GM18858 (cell line): ENCODE measurements at regions not wholly inside any gene's neighbourhood (a gene's known extent, or its start where the extent isn't known, plus 50 kb on each side); places are given as distances from the start of the nearest gene placed in this dataset.
"Not testable (repeated sequence)": the region's sequence is repeated elsewhere in the genome, so short reads cannot be mapped to it uniquely, and the experiment has no call there.

Experiments used
- ATAC-seq: cut with Tn5 transposase; IDR thresholded peaks from one replicate; pipeline ENCODE4 v1.9.1; 2021; ENCODE audit not compliant: unreplicated experiment

DNA sequence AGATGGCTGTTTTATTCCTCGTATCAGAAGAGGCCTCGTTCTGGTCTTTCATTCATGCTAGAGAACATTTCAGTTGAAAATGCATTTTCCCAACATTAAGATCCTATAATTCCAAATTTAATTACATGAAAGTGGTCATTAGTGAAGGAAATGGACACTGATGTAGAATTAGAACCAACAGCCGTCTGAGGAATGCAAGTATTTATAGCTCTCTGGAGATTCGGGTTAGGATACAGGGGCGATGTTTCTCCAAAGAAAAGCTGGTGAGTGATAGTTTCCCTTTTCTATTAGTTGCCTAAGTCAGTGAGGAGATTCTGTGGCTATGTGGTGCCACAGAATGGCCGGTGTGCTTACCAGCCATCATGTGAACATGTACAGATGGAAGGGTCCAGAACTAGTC lies 109.0 kb upstream of the IL12A start:
- ATAC-seq: no peak

- no peak for ATAC-seq
Observed at GRCh38 chr3:159881208-159881607, 107.4 kb upstream of the IL12A start.

DNA sequence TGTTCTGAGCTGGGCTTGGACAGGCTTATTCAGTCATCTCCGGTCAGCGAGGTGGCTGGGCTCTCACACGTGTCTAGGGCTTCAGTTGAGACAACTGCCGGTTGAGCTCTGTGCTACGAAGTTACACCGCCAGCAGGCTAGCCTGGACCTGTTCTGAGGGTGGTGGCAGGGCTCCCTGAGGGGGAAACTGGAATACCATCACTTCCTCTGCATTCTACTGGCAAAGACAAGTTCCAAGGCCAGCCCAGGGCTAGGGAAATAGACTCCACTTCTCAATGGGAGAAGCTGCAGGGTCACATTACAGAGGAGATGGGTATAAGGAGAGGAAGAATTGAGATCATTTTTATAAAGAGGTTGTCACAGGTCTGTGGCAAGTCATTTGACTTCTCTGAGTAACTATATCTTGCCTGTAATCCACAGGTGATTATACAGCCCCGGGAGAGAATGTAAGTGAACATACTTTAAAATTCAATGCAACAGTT lies 106.8 kb upstream of the IL12A start:
- no peak for ATAC-seq

DNA sequence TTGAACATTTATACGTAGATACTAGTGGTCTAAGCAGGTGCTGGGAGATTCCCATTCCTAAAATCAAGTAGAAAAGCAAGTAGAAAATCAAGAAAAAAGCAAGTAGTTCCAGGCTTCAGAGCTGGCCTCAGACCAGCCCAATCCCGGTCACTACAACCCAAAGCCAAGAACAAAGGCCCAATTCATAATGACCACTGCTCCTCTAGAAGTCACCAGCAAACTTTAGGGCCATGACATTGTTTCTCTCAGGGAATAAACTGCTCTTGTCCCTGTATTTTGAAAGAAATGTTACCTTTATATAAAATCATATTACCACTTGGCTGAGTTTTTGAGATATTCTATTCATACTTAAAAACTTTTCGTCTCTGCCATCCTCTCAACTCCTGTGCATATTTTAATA lies 106.3 kb upstream of the IL12A start:
- ATAC-seq: no peak

GRCh38 chr3:159882790-159883779 lies 105.5 kb upstream of the IL12A start:
- ATAC-seq: no peak

DNA sequence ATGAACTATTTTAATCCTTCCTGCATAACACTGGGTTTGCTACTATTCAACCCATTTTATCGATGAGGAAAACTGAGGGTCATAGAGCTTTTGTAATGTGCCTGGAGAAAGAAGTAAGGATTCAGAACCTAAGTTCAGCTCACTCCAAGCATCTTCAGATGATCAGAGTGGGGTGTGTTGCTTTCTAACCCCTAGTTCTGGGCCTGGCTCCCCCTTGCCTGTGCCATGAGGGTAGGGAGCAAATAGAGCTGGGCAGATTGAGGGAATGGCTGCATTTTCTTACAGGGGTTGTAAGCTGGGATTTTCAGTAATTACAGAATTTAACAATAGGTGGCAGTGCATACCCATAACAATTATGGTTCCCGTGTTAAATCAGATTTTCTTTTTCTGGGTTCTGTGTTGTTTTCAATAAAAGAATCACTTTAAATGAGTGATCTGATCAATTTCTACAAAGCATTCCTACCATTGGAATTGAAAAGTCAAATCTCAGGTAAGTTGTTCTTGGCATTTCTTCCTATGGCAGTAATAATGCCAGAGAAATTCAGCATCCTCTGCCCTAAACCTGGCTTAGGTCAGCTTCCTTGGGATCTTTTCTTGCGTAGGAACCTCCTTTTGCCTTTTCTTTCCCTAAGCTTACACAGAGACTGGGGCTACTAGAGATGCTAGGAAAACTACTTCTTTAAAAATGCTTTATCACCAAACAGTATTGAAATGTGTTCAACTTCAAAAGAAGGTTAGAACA lies 103.8 kb upstream of the IL12A start:
- ATAC-seq: no peak

- ATAC-seq: no peak
Observed at GRCh38 chr3:159886050-159886449, 102.6 kb upstream of the IL12A start.

GRCh38 chr3:159886530-159886929 lies 102.1 kb upstream of the IL12A start:
- ATAC-seq: not testable (repeated sequence)

DNA sequence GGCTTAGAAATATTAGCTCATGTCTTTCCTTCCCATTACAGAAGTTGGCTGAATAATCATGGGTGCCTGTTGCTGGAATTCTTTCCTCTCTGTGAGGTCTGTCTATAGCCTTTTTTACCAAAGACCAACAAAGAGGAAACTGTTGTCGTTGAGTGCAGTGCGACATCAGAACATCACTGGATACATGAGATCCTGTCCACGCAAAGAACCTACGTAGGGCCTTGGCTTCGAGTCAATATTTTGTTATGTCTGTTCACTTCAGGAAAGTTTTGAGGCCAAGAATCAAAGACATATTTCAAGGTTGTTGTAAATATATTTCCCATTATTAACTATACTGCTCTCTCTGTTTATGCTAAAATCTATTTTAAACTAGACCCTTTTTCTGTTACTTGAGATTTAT lies 101.5 kb upstream of the IL12A start:
- no peak for ATAC-seq

GRCh38 chr3:159887911-159888310 lies 100.7 kb upstream of the IL12A start:
- no peak for ATAC-seq

DNA sequence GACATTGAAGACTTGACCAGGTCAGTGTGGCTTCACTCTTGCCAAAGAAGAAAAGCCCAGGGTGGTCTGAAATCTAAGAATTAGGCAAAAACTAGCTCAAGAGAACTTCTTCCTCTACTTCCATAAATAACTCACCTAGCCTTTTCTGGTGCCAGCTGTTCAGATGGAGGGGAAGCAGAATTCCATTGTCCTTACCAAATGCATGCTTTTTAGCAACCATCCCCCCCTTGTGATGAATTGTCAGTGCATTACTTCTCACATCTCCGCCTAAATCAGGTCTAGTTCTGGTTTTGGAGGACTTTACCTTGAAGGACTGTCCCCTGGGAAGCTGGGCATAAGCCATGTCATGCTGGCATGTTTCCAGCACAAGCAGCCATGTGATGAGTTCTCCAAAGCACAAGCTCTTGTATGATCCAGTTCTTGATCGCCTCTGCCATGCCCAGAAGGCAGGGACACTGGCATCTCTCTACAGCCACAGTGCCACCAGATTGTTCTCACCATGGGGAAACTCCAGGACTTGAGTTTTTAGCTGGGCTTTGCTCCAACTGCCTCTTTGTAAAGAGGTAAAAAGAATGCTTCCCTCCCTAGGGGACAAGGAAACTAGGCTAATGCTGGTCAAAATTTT lies 96.4 kb upstream of the IL12A start:
- ATAC-seq: no peak

GRCh38 chr3:159892801-159893200 lies 95.8 kb upstream of the IL12A start:
- no peak for ATAC-seq

DNA sequence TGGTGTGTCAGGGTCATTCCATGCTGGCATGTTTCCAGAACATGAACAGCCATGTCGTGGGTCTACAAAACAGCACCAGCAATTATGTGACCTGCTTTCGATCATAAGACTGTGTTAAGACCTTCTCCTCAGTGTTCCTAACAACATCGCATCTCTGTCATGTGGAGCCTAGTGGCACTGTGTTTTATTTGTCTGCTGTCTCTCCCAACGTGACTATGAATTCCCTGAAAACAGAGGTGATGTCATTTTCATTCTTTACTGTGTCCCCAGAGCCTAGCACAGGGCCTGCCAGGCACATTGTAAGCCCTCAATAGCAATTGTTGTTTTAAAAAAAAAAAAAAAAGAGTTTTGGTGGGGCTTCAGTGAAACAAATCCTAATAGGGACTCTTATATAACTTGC lies 94.2 kb upstream of the IL12A start:
- no peak for ATAC-seq

DNA sequence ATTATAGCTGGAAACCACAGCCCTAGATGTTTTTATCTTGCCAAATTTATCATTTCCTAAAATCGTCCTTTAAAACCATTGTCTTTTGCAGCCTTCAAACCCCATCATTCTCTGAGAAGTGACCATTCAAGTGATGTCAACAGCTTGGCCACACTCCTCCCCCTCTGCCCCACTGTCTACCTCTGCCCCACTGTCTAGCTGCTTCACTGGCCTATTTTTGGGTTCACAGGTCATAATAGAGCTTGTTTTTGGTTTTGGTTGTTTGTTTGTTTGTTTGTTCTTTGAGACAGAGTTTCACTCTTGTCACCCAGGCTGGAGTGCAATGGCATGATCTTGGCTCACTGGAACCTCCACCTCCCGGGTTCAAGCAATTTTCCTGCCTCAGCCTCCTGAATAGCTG lies 93.2 kb upstream of the IL12A start:
- ATAC-seq: no peak

- ATAC-seq: no peak
Observed at GRCh38 chr3:159896543-159896942, 92.1 kb upstream of the IL12A start.

DNA sequence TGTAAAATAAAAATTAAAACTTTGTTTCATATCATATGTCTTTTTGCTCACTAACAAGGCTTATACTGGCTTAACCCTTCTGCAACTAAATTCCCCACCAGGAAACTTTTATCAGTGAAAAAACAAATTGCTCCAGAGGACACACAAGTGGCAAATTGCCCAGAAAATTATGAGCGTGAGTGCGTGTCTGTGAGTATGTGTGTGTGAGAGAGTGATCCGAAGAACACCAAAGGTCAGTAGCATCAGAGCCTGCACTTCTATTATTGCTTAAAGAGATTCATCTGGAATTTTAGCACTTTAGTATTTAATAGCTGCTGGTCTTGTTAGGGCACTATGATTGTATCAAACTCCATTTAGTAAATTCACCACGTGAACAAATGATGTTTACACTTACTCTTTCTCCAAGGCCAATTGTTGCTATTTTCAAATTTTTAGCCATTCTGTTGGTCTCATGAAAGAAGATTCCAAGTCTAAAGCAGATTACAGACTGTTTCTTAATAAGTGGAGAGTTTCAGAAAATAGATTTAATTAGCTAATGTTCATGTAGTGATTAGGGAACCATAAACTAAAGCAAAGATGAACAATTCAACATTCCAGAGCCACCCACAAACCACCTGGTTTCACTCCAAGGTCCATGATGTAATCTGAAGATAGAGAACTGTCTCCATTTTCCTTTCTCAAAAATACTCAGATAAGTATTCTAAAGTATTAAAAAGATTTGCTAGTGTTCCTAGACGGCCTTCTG lies 91.1 kb upstream of the IL12A start:
- no peak for ATAC-seq

- ATAC-seq: no peak
Observed at GRCh38 chr3:159898147-159898546, 90.5 kb upstream of the IL12A start.

- ATAC-seq: no peak
Observed at GRCh38 chr3:159899166-159899565, 89.5 kb upstream of the IL12A start.

DNA sequence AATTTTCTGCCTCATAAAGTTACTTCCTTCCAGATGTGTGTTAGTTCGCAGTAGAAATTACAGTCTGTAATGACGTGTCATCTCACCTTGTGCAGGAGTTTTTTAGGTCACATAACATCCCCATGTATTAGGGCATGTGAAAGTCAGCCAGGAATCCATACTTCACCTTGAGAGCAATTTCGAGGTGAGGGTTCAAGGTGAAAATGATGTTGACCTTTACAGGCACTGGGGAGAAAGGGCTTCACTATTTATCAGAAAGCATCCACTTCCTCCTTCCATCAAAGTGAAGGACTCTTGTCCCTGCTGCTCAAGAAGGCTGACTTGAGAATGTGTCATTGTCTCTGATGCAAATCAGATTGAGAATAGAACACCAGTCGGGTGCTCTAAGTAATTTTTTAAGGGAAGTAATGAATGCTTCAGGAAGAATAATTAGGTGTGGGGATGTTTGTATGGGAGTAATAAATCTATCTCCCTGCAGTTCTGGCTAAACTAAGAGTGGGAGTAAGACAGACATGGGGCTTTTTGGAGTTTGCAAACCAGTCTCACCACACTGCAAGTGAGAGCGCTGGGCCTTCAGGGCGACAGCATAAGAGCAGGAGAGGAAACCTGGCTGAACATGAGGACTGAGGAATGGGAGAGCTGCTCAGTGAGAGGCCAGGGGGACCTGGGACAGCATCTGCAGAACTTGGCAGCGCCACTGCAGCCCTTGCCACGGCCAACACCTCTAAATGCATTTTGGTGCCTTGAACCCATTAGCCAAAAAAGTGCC lies 85.9 kb upstream of the IL12A start:
- peak; percentile 74 for ATAC-seq

- ATAC-seq: peak; percentile 38
Observed at GRCh38 chr3:159904455-159904854, 84.2 kb upstream of the IL12A start.
